ENCODE measurements at regions not wholly inside any gene's neighbourhood (a gene's known extent, or its start where the extent isn't known, plus 50 kb on each side); places are given as distances from the start of the nearest gene placed in this dataset.

DNA sequence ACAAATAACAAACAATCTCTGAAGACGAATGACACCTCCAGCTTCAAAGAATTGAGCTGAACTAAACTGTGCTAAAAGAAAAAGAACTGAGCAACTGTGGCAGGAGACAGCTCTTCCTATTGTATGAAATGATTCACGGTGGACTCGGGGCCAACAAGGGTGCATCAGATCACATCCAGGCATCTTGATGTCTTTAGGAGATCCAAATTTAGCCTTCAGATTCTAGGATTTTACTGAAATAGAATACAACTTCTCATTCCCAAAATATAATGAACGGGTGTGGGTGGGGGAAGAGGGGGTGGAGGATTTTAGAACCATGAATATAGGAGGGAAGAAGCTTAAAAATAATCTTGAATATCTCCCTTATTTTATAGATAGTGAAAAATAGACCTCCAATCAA is 631.8 kb downstream of the ELAVL2 start:
- no peak overlapping the region for H3K4me3 ChIP-seq (ENCODE audit: low read depth, low read length)
- TF ChIP-seq, protein P1, sequence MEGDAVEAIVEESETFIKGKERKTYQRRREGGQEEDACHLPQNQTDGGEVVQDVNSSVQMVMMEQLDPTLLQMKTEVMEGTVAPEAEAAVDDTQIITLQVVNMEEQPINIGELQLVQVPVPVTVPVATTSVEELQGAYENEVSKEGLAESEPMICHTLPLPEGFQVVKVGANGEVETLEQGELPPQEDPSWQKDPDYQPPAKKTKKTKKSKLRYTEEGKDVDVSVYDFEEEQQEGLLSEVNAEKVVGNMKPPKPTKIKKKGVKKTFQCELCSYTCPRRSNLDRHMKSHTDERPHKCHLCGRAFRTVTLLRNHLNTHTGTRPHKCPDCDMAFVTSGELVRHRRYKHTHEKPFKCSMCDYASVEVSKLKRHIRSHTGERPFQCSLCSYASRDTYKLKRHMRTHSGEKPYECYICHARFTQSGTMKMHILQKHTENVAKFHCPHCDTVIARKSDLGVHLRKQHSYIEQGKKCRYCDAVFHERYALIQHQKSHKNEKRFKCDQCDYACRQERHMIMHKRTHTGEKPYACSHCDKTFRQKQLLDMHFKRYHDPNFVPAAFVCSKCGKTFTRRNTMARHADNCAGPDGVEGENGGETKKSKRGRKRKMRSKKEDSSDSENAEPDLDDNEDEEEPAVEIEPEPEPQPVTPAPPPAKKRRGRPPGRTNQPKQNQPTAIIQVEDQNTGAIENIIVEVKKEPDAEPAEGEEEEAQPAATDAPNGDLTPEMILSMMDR (IDR thresholded peaks at IDR 0.05; ENCODE audit: insufficient read depth, low read length), result no peak
- DNase-seq (ENCODE audit: low read depth), result no peak

DNA sequence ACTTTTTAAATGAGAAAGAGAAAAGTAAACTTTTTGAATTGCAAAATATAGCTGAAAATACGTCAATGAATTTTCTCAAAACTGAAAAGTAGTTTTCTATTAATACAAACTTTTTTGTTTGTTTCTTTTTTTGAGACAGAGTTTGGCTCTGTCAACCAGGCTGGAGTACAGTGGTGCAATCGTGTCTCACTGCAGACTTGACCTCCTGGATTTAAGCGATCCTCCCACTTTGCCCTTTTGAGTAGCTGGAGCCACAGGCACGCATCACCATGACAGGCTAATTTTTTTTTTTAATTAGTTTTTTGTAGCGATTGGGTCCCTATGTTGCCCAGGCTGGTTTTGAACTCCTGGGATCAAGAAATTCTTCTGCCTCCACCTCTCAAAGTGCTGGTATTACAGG is 610.4 kb downstream of the ELAVL2 start:
- no peak overlapping the region for H3K4me3 ChIP-seq (ENCODE audit: low read depth, low read length)
- DNase-seq (ENCODE audit: low read depth), result no peak
- TF ChIP-seq, protein P1 (IDR thresholded peaks at IDR 0.05; ENCODE audit: insufficient read depth, low read length), result no peak

GRCh38 chr9:23219471-23219870 is 606.6 kb downstream of the ELAVL2 start:
- no peak overlapping the region for H3K4me3 ChIP-seq (ENCODE audit: low read depth, low read length)
- DNase-seq (ENCODE audit: low read depth), result no peak
- TF ChIP-seq, protein P1 (IDR thresholded peaks at IDR 0.05; ENCODE audit: insufficient read depth, low read length), result no peak

GRCh38 chr9:23220171-23220570 is 605.9 kb downstream of the ELAVL2 start:
- no peak for DNase-seq (ENCODE audit: low read depth)
- TF ChIP-seq, protein P1 (IDR thresholded peaks at IDR 0.05; ENCODE audit: insufficient read depth, low read length), result no peak
- H3K4me3 ChIP-seq (ENCODE audit: low read depth, low read length), result no peak overlapping the region

- DNase-seq (ENCODE audit: low read depth), result no peak
- TF ChIP-seq, protein P1 (IDR thresholded peaks at IDR 0.05; ENCODE audit: insufficient read depth, low read length), result no peak
Observed at GRCh38 chr9:23220957-23221356, 605.1 kb downstream of the ELAVL2 start.

GRCh38 chr9:23229890-23230317 is 596.1 kb downstream of the ELAVL2 start:
- H3K4me3 ChIP-seq (ENCODE audit: low read depth, low read length), result no peak overlapping the region
- TF ChIP-seq, protein P1 (IDR thresholded peaks at IDR 0.05; ENCODE audit: insufficient read depth, low read length), result no peak
- DNase-seq (ENCODE audit: low read depth), result no peak

More at GRCh38 chr9:23220957-23221356, 605.1 kb downstream of the ELAVL2 start:
- no peak overlapping the region for H3K4me3 ChIP-seq (ENCODE audit: low read depth, low read length)

DNA sequence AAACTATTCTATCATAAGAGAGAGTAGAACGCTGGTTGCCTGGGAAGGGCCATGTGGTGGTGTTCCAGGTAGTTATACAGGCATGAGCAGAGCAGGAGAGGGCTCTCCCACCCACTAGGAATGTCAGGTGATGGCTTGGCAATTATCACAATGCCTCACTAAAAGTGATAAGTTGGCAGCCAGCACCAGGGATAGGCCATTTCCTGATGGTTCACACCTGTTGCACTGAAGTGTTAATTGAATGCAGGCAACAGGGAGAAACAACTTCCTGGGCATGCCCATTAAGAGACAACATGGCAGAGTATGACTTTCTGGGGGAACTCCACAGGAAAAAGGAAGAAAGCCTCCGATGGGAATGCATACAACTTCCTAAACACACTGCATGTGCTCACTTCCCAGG is 593.2 kb downstream of the ELAVL2 start:
- no peak for DNase-seq (ENCODE audit: low read depth)
- TF ChIP-seq, protein P1 (IDR thresholded peaks at IDR 0.05; ENCODE audit: insufficient read depth, low read length), result no peak
- no peak overlapping the region for H3K4me3 ChIP-seq (ENCODE audit: low read depth, low read length)

All from fibroblast of the aortic adventitia (primary cell).